ENCODE measurements at regions not wholly inside any gene's neighbourhood (a gene's known extent, or its start where the extent isn't known, plus 50 kb on each side); places are given as distances from the start of the nearest gene placed in this dataset.

DNA sequence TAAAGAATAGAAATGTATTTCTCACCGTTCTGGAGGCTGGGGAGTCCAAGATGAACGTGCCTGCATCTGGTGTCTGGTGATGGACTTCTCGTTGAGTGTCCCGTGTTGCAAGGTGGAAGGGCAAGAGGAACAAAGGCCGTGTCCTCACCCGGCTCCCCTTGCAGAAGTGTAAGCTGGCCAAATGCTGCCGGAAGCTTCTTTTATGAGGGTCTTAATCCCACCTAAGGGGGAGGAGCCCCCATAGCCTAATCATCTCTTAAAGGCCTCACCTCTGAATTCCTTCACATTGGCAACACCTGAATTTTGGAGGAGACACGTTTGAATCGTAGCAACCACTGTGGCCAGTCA is 99.1 kb upstream of the DAP start:
- H3K79me1 ChIP-seq (ENCODE audit: insufficient read depth, low read depth, low read length, poor library complexity, severe bottlenecking): no peaks in the 10 kb centered on the region
- peaks cover 24 to 25% of the 10 kb centered on the region in 2 experiments for H3K4me1 Mint-ChIP-seq
- H4K8ac ChIP-seq (replicated peaks; ENCODE audit: insufficient read length, low read depth, low read length): no peak overlapping the region
- TF ChIP-seq CTCF (conservative IDR thresholded peaks at IDR 0.05): no peak
- H3K9me3 ChIP-seq (ENCODE audit: control insufficient read depth, low read depth, low read length): no peaks in the 10 kb centered on the region
- H3K27me3 ChIP-seq (ENCODE audit: insufficient read depth, low read length): no peaks in the 10 kb centered on the region
- no peak overlapping the region for H2AFZ ChIP-seq (ENCODE audit: low read length)
- no peak overlapping the region for H4K91ac ChIP-seq (ENCODE audit: insufficient read length, low read depth, low read length)
- H3K4me2 ChIP-seq (ENCODE audit: insufficient read depth, insufficient read length, low read length): no peak overlapping the region
- H2BK120ac ChIP-seq (ENCODE audit: low read depth, low read length, poor library complexity, severe bottlenecking): no peak overlapping the region
- H3K23me2 ChIP-seq (ENCODE audit: insufficient read length, low read depth, low read length, poor library complexity, severe bottlenecking): no peaks in the 10 kb centered on the region
- H4K20me1 ChIP-seq (ENCODE audit: control insufficient read depth, insufficient read depth, insufficient read length): no peaks in the 10 kb centered on the region
- H3K27ac Mint-ChIP-seq: no peak overlapping the region
- H2BK12ac ChIP-seq (ENCODE audit: insufficient read length, low read depth, low read length): no peak overlapping the region
- no peak overlapping the region for H3K9ac ChIP-seq (ENCODE audit: extremely low read depth, insufficient read length, low read length)
- no peak overlapping the region for H3K14ac ChIP-seq (ENCODE audit: insufficient read depth, low read length)
- no peak overlapping the region for H2BK20ac ChIP-seq (ENCODE audit: low read depth, low read length, poor library complexity, severe bottlenecking)
- H4K5ac ChIP-seq (ENCODE audit: insufficient read length, low read depth, low read length): no peak overlapping the region
- H3K9me3 Mint-ChIP-seq: peaks cover 0 to 2% of the 10 kb centered on the region in 2 experiments; a peak in 2 of 5 replicates
- DNase-seq: no peak
- H3K79me2 ChIP-seq (ENCODE audit: insufficient read depth, low read length): no peaks in the 10 kb centered on the region
- H3K36me3 Mint-ChIP-seq (ENCODE audit: insufficient read depth in 1 of 3, low read depth in 3 of 3): no peaks in the 10 kb centered on the region
- no peak overlapping the region for H2BK5ac ChIP-seq (ENCODE audit: insufficient read length, low read length)
- H3K4ac ChIP-seq (ENCODE audit: low read depth, low read length): no peak overlapping the region
- no peak overlapping the region for H3K27ac ChIP-seq (ENCODE audit: insufficient read length, low read depth, low read length)
- no CpG with 5 or more reads among the region's 9 CpGs for WGBS (ENCODE audit: extremely low coverage, insufficient read length, low lambda C conversion rate)
- H3K56ac ChIP-seq (ENCODE audit: insufficient read length, low read depth, low read length): no peak overlapping the region
- H3K27me3 Mint-ChIP-seq (ENCODE audit: low read depth): peaks cover 39% of the 10 kb centered on the region
- H3K18ac ChIP-seq (ENCODE audit: insufficient read length, low read depth, low read length): no peak overlapping the region
- no peak overlapping the region for H2AK5ac ChIP-seq (ENCODE audit: insufficient read length, low read length)
- peaks cover 3% of the 10 kb centered on the region; the same call in 1 of the 2 replicates for H3K4me1 ChIP-seq (ENCODE audit: insufficient read depth, low read length)
- no peak overlapping the region for H3K23ac ChIP-seq (ENCODE audit: insufficient read length, low read depth, low read length)
- H3T11ph ChIP-seq (ENCODE audit: low read length): no peak overlapping the region
- H2BK15ac ChIP-seq (ENCODE audit: low read depth, low read length): no peak overlapping the region
- H3K4me3 Mint-ChIP-seq: no peak overlapping the region
